ENCODE measurements at regions not wholly inside any gene's neighbourhood (a gene's known extent, or its start where the extent isn't known, plus 50 kb on each side); places are given as distances from the start of the nearest gene placed in this dataset.
A peak's percentile ranks its signal among the peaks of the same experiment; 100 is the strongest.
"Not testable (repeated sequence)": the region's sequence is repeated elsewhere in the genome, so short reads cannot be mapped to it uniquely, and the experiment has no call there.

GRCh38 chr5:96198356-96199058 lies 234.5 kb downstream of the PCSK1 start:
- Histone ChIP-seq H3K27ac (replicated peaks) (no peak overlapping the region), H3K4me3 (replicated peaks; ENCODE audit: insufficient read depth, low read length) (no peak overlapping the region), H3K27me3 (ENCODE audit: insufficient read depth, poor library complexity, severe bottlenecking) (no peaks in the 10 kb centered on the region)
- DNase-seq (ENCODE audit: low read depth in 1 of 2, low spot score in 1 of 2) = no peak
- TF ChIP-seq POLR2AphosphoS5 (IDR thresholded peaks at IDR 0.05; ENCODE audit: low read depth) = no peak
- TF ChIP-seq, protein P1, sequence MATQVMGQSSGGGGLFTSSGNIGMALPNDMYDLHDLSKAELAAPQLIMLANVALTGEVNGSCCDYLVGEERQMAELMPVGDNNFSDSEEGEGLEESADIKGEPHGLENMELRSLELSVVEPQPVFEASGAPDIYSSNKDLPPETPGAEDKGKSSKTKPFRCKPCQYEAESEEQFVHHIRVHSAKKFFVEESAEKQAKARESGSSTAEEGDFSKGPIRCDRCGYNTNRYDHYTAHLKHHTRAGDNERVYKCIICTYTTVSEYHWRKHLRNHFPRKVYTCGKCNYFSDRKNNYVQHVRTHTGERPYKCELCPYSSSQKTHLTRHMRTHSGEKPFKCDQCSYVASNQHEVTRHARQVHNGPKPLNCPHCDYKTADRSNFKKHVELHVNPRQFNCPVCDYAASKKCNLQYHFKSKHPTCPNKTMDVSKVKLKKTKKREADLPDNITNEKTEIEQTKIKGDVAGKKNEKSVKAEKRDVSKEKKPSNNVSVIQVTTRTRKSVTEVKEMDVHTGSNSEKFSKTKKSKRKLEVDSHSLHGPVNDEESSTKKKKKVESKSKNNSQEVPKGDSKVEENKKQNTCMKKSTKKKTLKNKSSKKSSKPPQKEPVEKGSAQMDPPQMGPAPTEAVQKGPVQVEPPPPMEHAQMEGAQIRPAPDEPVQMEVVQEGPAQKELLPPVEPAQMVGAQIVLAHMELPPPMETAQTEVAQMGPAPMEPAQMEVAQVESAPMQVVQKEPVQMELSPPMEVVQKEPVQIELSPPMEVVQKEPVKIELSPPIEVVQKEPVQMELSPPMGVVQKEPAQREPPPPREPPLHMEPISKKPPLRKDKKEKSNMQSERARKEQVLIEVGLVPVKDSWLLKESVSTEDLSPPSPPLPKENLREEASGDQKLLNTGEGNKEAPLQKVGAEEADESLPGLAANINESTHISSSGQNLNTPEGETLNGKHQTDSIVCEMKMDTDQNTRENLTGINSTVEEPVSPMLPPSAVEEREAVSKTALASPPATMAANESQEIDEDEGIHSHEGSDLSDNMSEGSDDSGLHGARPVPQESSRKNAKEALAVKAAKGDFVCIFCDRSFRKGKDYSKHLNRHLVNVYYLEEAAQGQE (IDR thresholded peaks at IDR 0.05; ENCODE audit: insufficient replicate concordance, low read depth) = no peak
- no peak for TF ChIP-seq CTCF (IDR thresholded peaks at IDR 0.05; ENCODE audit: insufficient read depth, low read length)
- TF ChIP-seq GABPA (IDR thresholded peaks at IDR 0.05; ENCODE audit: low read depth) = no peak
- TF ChIP-seq SPI1 (IDR thresholded peaks at IDR 0.05; ENCODE audit: borderline replicate concordance, low read depth) = no peak

- not testable (repeated sequence) for H3K27ac ChIP-seq (replicated peaks); H3K27me3 ChIP-seq (ENCODE audit: insufficient read depth, poor library complexity, severe bottlenecking); H3K4me3 ChIP-seq (replicated peaks; ENCODE audit: insufficient read depth, low read length); DNase-seq (ENCODE audit: low read depth in 1 of 2, low spot score in 1 of 2)
Measured at GRCh38 chr5:96197767-96198166, 235.3 kb downstream of the PCSK1 start.

DNA sequence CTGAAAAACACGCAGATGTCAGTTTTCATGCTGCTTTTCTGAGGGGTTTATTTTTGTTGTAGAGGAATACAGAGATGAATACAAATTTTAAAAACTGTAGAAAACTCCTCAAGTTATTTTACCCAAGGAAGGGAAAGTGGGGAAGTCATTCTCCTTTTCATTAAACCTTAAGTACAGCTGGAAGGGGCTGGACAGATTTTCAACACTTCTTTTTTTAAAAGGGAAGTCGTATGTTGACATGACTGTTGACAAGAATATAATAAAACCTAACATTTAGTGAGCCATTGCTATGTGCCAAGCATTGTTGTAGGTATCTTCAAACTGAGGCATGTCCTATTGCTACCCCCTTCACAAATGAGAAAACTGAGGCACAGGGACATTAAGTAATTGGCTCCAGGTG lies 235.7 kb upstream of the ELL2 start:
- Histone ChIP-seq H3K27me3 (ENCODE audit: insufficient read depth, poor library complexity, severe bottlenecking) (no peaks in the 10 kb centered on the region), H3K4me3 (replicated peaks; ENCODE audit: insufficient read depth, low read length) (no peak overlapping the region), H3K27ac (replicated peaks) (no peak overlapping the region)
- peak; percentile 57; the same call in 1 of the 2 replicates for TF ChIP-seq SPI1 (IDR thresholded peaks at IDR 0.05; ENCODE audit: borderline replicate concordance, low read depth)
- TF ChIP-seq, protein P1 (IDR thresholded peaks at IDR 0.05; ENCODE audit: insufficient replicate concordance, low read depth) = no peak
- no peak for DNase-seq (ENCODE audit: low read depth in 1 of 2, low spot score in 1 of 2)

GRCh38 chr5:96196890-96197289 lies 235.2 kb upstream of the ELL2 start:
- no peak for DNase-seq (ENCODE audit: low read depth in 1 of 2, low spot score in 1 of 2)
- H3K27me3 ChIP-seq (ENCODE audit: insufficient read depth, poor library complexity, severe bottlenecking) = no peaks in the 10 kb centered on the region
- H3K27ac ChIP-seq (replicated peaks) = no peak overlapping the region
- H3K4me3 ChIP-seq (replicated peaks; ENCODE audit: insufficient read depth, low read length) = no peak overlapping the region
- TF ChIP-seq GABPA (IDR thresholded peaks at IDR 0.05; ENCODE audit: low read depth) (no peak), CTCF (IDR thresholded peaks at IDR 0.05; ENCODE audit: insufficient read depth, low read length) (no peak), SPI1 (IDR thresholded peaks at IDR 0.05; ENCODE audit: borderline replicate concordance, low read depth) (no peak), POLR2AphosphoS5 (IDR thresholded peaks at IDR 0.05; ENCODE audit: low read depth) (no peak)
- TF ChIP-seq, protein P1 (IDR thresholded peaks at IDR 0.05; ENCODE audit: insufficient replicate concordance, low read depth) = no peak
